ENCODE measurements at regions not wholly inside any gene's neighbourhood (a gene's known extent, or its start where the extent isn't known, plus 50 kb on each side); places are given as distances from the start of the nearest gene placed in this dataset.
A peak's percentile ranks its signal among the peaks of the same experiment; 100 is the strongest.
"Not testable (repeated sequence)": the region's sequence is repeated elsewhere in the genome, so short reads cannot be mapped to it uniquely, and the experiment has no call there.

- not testable (repeated sequence) for DNase-seq (ENCODE audit: low spot score)
These were observed 454.3 kb upstream of the SLITRK6 start for GRCh38 chr13:86253497-86253896.

- DNase-seq (ENCODE audit: low spot score), result not testable (repeated sequence)
These were observed 456.6 kb upstream of the SLITRK6 start for GRCh38 chr13:86255820-86256219.

GRCh38 chr13:86269511-86269910 lies 470.3 kb upstream of the SLITRK6 start:
- no peak for DNase-seq (ENCODE audit: low spot score)

- DNase-seq (ENCODE audit: low spot score), result peak; percentile 82
These were observed 483.2 kb upstream of the SLITRK6 start for GRCh38 chr13:86282442-86282841.

GRCh38 chr13:86283031-86283430 lies 483.8 kb upstream of the SLITRK6 start:
- DNase-seq (ENCODE audit: low spot score), result no peak

- DNase-seq (ENCODE audit: low spot score), result no peak
These were observed 499.5 kb upstream of the SLITRK6 start for GRCh38 chr13:86298725-86299124.

GRCh38 chr13:86299128-86299527 lies 499.9 kb upstream of the SLITRK6 start:
- peak; percentile 27 for DNase-seq (ENCODE audit: low spot score)

GRCh38 chr13:86309881-86310280 lies 510.7 kb upstream of the SLITRK6 start:
- DNase-seq (ENCODE audit: low spot score), result no peak

GRCh38 chr13:86313421-86313820 lies 514.2 kb upstream of the SLITRK6 start:
- no peak for DNase-seq (ENCODE audit: low spot score)

GRCh38 chr13:86318450-86318849 lies 519.2 kb upstream of the SLITRK6 start:
- no peak for DNase-seq (ENCODE audit: low spot score)

GRCh38 chr13:86324191-86324590 lies 525.0 kb upstream of the SLITRK6 start:
- DNase-seq (ENCODE audit: low spot score), result no peak

GRCh38 chr13:86355301-86355700 lies 556.1 kb upstream of the SLITRK6 start:
- DNase-seq (ENCODE audit: low spot score), result no peak

GRCh38 chr13:86357106-86357505 lies 557.9 kb upstream of the SLITRK6 start:
- DNase-seq (ENCODE audit: low spot score), result no peak

GRCh38 chr13:86363749-86364148 lies 564.5 kb upstream of the SLITRK6 start:
- DNase-seq (ENCODE audit: low spot score), result not testable (repeated sequence)

- no peak for DNase-seq (ENCODE audit: low spot score)
These were observed 569.7 kb upstream of the SLITRK6 start for GRCh38 chr13:86368924-86369323.

- DNase-seq (ENCODE audit: low spot score), result no peak
These were observed 578.2 kb upstream of the SLITRK6 start for GRCh38 chr13:86377451-86377850.

GRCh38 chr13:86378628-86379027 lies 579.4 kb upstream of the SLITRK6 start:
- no peak for DNase-seq (ENCODE audit: low spot score)

GRCh38 chr13:86383151-86383550 lies 583.9 kb upstream of the SLITRK6 start:
- no peak for DNase-seq (ENCODE audit: low spot score)

GRCh38 chr13:86383561-86383960 lies 584.3 kb upstream of the SLITRK6 start:
- no peak for DNase-seq (ENCODE audit: low spot score)

GRCh38 chr13:86397635-86398034 lies 598.4 kb upstream of the SLITRK6 start:
- no peak for DNase-seq (ENCODE audit: low spot score)

- no peak for DNase-seq (ENCODE audit: low spot score)
These were observed 600.4 kb upstream of the SLITRK6 start for GRCh38 chr13:86399572-86399971.

GRCh38 chr13:86402500-86402899 lies 603.3 kb upstream of the SLITRK6 start:
- no peak for DNase-seq (ENCODE audit: low spot score)

- DNase-seq (ENCODE audit: low spot score), result no peak
These were observed 604.0 kb upstream of the SLITRK6 start for GRCh38 chr13:86403181-86403580.

- no peak for DNase-seq (ENCODE audit: low spot score)
These were observed 610.4 kb upstream of the SLITRK6 start for GRCh38 chr13:86409466-86410241.
